Coronary artery (tissue), 2 donors: ENCODE measurements at regions not wholly inside any gene's neighbourhood (a gene's known extent, or its start where the extent isn't known, plus 50 kb on each side); places are given as distances from the start of the nearest gene placed in this dataset.

Experiments used
- DNase-seq: peaks from one replicate; pipeline ENCODE4 v3.0.0-alpha.2; 2017; ENCODE audit warnings: low spot score
- H3K27ac ChIP-seq, 2 donors: fragments of 200-600 bp; sonication (generic); one replicate each; pipeline ENCODE4 v1.5.1; 2016 to 2019
- H3K4me3 ChIP-seq: fragments of 200-600 bp; sonication (generic); 2 replicates; pipeline ENCODE4 v1.5.1; 2016; ENCODE audit warnings: mild to moderate bottlenecking, moderate library complexity
- TF ChIP-seq, protein P1 (sequence below): fragments of 200-600 bp; sonication (generic); IDR thresholded peaks from one replicate; pipeline ENCODE4 v1.5.1; 2019; ENCODE audit warnings: antibody characterized with exemption

GRCh38 chr17:72358465-72358864 lies 237.6 kb downstream of the SOX9 start:
- TF ChIP-seq, protein P1, sequence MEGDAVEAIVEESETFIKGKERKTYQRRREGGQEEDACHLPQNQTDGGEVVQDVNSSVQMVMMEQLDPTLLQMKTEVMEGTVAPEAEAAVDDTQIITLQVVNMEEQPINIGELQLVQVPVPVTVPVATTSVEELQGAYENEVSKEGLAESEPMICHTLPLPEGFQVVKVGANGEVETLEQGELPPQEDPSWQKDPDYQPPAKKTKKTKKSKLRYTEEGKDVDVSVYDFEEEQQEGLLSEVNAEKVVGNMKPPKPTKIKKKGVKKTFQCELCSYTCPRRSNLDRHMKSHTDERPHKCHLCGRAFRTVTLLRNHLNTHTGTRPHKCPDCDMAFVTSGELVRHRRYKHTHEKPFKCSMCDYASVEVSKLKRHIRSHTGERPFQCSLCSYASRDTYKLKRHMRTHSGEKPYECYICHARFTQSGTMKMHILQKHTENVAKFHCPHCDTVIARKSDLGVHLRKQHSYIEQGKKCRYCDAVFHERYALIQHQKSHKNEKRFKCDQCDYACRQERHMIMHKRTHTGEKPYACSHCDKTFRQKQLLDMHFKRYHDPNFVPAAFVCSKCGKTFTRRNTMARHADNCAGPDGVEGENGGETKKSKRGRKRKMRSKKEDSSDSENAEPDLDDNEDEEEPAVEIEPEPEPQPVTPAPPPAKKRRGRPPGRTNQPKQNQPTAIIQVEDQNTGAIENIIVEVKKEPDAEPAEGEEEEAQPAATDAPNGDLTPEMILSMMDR, result no peak
- no peak overlapping the region for H3K27ac ChIP-seq
- DNase-seq, result no peak
- no peak overlapping the region for H3K4me3 ChIP-seq

DNA sequence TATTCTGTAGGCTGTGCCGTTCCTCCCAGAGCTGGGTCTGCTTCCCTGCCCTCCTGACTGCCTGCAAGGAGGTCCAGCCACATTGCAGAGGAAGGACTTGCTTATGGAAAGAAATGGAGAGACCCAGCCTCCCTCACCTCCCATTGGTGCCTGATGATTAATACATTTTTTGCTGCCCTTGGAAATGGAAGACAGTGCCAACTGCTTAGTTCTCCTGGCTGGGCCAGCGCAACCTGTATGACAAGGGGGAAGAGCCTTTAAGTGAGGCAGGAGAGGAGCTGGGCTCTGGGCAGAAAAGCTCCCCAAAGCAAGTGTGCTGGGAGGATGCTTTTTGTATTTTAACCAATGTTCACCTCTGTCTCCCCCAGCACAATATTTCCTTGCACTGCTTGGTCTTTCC lies 238.5 kb downstream of the SOX9 start:
- Histone ChIP-seq H3K27ac (no peak overlapping the region), H3K4me3 (no peak overlapping the region)
- DNase-seq, result no peak
- TF ChIP-seq, protein P1, result no peak

DNA sequence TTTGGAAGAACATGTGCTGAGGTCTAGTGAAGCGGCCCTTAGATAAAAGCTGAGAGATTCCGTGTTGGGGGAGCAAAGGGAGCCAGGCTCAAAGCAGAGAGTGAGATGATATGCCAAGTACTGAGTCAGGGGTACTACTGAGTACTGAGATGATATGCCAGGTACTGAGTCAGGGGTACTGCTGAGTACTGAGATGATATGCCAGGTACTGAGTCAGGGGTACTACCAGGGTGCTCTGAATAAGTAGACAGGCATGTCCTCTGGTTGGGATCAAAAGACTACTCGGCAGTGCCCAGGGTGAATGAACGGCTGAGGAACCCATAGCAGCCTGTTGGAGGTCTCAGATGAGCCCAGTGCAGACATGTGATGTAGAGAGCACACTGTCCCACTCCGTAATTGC lies 239.0 kb downstream of the SOX9 start:
- no peak overlapping the region for H3K4me3 ChIP-seq
- TF ChIP-seq, protein P1, result no peak
- DNase-seq, result no peak
- H3K27ac ChIP-seq, result no peak overlapping the region

- no peak for DNase-seq
- no peak overlapping the region for H3K4me3 ChIP-seq
- TF ChIP-seq, protein P1, result no peak
- no peak overlapping the region for H3K27ac ChIP-seq
Measured at GRCh38 chr17:72360386-72360940, 239.6 kb downstream of the SOX9 start.

GRCh38 chr17:72361892-72362291 lies 241.1 kb downstream of the SOX9 start:
- Histone ChIP-seq H3K4me3 (no peak overlapping the region), H3K27ac (no peak overlapping the region)

DNA sequence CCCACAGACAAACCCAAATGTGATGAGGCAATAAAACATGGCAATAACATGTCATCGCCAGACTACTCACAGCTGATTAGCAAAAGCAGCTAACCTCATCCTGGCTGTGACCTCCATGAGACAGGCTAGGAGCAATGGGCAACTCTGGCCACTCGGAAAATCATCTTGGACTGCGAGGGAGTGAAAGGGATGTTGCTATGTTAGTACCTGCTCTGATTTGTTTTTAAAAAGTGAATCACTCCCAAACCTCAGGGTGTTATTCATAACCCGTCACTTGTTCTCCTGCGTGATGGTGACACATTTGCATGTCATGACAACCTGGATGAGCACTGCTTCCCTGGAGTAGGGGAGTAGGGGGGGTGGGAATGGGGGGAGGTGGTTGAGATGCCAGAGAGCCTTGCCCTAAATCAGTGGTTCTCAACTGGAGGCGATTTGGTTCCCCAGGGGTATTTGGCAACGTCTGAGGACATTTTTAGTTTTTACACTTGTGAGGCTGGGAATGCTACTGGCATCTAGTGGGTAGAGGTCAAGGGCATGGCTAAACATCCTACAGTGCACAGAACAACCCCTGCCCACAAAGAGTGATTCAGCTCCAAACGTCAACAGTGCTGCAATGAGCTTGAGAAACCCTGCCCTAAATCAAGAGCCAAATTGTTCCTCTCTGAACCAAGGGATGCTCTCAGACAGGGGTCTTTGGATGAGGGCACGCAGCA lies 241.7 kb downstream of the SOX9 start:
- no peak overlapping the region for H3K27ac ChIP-seq
- DNase-seq, result no peak
- H3K4me3 ChIP-seq, result no peak overlapping the region
- TF ChIP-seq, protein P1, result no peak

More at GRCh38 chr17:72361892-72362291, 241.1 kb downstream of the SOX9 start:
- TF ChIP-seq, protein P1, result no peak
- DNase-seq, result no peak

DNA sequence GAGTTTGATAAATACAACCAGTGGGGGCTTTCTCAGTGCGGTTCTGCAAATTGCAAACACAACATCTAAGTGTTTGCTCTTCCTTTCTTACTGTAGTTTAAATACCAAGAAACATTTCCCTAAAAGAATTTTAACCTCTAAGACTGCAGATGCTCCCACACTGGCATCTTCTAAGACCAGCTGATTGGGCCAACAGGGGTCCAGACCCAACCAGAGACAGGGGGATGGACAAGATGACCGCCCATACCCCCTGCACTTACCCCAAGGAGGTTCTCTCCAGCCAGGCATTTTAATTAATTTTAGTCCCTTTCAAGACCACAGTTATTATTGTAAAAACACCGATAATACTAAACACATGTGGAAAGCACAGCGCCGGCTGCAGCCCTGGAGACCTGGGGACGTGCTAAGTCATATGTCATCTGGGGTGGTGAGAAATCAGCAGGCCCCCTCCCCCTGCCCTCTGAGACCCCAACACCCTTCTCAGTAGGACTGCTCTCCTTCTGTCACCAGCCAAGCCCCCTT lies 242.3 kb downstream of the SOX9 start:
- TF ChIP-seq, protein P1, result no peak
- H3K4me3 ChIP-seq, result no peak overlapping the region
- no peak for DNase-seq
- no peak overlapping the region for H3K27ac ChIP-seq
